ENCODE measurements at regions not wholly inside any gene's neighbourhood (a gene's known extent, or its start where the extent isn't known, plus 50 kb on each side); places are given as distances from the start of the nearest gene placed in this dataset.
A peak's percentile ranks its signal among the peaks of the same experiment; 100 is the strongest.
"Not testable (repeated sequence)": the region's sequence is repeated elsewhere in the genome, so short reads cannot be mapped to it uniquely, and the experiment has no call there.

- DNase-seq, result no peak
Observed at GRCh38 chr22:44628835-44629234, 73.2 kb upstream of the PRR5 start.

- DNase-seq, result no peak
Observed at GRCh38 chr22:44628273-44628672, 73.7 kb upstream of the PRR5 start.

- DNase-seq, result no peak
Observed at GRCh38 chr22:44627521-44628139, 74.4 kb upstream of the PRR5 start.

GRCh38 chr22:44625981-44626687, 75.9 kb upstream of the PRR5 start:
- DNase-seq, result peak in 1 of 2 experiments; percentile 36

- DNase-seq, result no peak
Observed at GRCh38 chr22:44625421-44625760, 76.6 kb upstream of the PRR5 start.

GRCh38 chr22:44624689-44625420, 77.1 kb upstream of the PRR5 start:
- DNase-seq, result no peak

- DNase-seq, result no peak
Observed at GRCh38 chr22:44623771-44624510, 78.1 kb upstream of the PRR5 start.

- no peak for DNase-seq
Observed at GRCh38 chr22:44622679-44623078, 79.3 kb upstream of the PRR5 start.

- no peak for DNase-seq
Observed at GRCh38 chr22:44622147-44622427, 79.9 kb upstream of the PRR5 start.

- no peak for DNase-seq
Observed at GRCh38 chr22:44621401-44622146, 80.4 kb upstream of the PRR5 start.

GRCh38 chr22:44620841-44621257, 81.2 kb upstream of the PRR5 start:
- DNase-seq, result no peak

GRCh38 chr22:44620129-44620840, 81.7 kb upstream of the PRR5 start:
- DNase-seq, result no peak

- not testable (repeated sequence) for DNase-seq
Observed at GRCh38 chr22:44619560-44620128, 82.4 kb upstream of the PRR5 start.

- not testable (repeated sequence) for DNase-seq
Observed at GRCh38 chr22:44618910-44619309, 83.1 kb upstream of the PRR5 start.

GRCh38 chr22:44618400-44618799, 83.6 kb upstream of the PRR5 start:
- no peak for DNase-seq

GRCh38 chr22:44617828-44618227, 84.2 kb upstream of the PRR5 start:
- DNase-seq, result no peak

GRCh38 chr22:44616882-44617655, 84.9 kb upstream of the PRR5 start:
- no peak for DNase-seq

- DNase-seq, result no peak
Observed at GRCh38 chr22:44616461-44616860, 85.5 kb upstream of the PRR5 start.

GRCh38 chr22:44615602-44616180, 86.3 kb upstream of the PRR5 start:
- no peak for DNase-seq

GRCh38 chr22:44615146-44615545, 86.9 kb upstream of the PRR5 start:
- no peak for DNase-seq

GRCh38 chr22:44613196-44613595, 88.8 kb upstream of the PRR5 start:
- DNase-seq, result no peak

Measured in cerebellar nuclear complex (tissue), 1 donor.